ENCODE measurements at regions not wholly inside any gene's neighbourhood (a gene's known extent, or its start where the extent isn't known, plus 50 kb on each side); places are given as distances from the start of the nearest gene placed in this dataset.
A peak's percentile ranks its signal among the peaks of the same experiment; 100 is the strongest.
"Not testable (repeated sequence)": the region's sequence is repeated elsewhere in the genome, so short reads cannot be mapped to it uniquely, and the experiment has no call there.

DNA sequence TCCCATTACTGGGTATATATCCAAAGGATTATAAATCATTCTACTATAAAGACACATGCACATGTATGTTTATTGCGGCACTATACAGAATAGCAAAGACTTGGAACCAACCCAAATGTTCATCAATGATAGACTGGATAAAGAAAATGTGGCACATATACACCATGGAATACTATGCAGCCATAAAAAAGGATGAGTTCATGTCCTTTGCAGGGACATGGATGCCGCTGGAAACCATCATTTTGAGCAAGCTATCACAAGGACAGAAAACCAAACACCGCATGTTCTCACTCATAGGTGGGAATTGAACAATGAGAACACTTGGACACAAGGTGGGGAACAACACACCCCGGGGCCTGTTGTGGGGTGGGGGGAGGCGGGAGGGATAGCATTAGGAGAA lies 57.0 kb upstream of the NEUROD1 start:
- DNase-seq, result not testable (repeated sequence)

DNA sequence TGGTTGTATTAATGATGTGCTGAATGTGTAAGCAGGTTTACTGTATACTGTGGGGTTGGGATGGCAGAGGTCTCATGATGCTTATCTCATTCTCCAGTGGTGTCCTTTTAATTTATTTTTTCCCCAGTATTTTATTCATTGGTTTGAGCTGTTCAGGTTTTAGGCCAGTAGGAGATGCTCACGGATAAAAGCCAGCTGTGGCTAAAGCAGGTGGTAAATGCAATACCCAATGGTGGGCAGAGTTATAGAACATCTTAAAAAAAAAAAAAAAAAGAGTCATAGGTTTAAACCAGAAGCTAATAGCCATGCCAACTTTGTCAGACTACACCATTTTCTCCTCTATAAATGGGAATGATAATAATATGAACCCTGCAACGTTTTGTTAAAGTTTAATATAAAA lies 57.8 kb upstream of the NEUROD1 start:
- DNase-seq, result no peak

DNA sequence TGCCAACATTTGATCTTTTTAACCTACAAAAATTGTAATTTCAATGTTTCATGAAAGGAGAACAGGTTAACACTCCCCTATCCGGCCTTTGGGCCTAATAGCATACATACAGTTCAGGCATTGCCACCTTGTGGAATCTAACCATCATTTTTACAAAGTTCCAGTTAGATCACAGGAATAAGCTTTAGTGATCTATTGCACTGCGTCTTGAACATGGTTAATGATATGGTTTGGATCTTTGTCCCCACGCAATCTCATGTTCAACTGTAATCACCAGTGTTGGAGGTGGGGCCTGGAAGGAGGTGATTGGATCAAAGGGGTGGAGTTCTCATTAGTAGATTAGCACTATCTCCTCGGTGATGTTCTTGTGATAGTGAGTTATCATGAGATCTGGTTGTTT lies 58.2 kb upstream of the NEUROD1 start:
- no peak for DNase-seq

DNA sequence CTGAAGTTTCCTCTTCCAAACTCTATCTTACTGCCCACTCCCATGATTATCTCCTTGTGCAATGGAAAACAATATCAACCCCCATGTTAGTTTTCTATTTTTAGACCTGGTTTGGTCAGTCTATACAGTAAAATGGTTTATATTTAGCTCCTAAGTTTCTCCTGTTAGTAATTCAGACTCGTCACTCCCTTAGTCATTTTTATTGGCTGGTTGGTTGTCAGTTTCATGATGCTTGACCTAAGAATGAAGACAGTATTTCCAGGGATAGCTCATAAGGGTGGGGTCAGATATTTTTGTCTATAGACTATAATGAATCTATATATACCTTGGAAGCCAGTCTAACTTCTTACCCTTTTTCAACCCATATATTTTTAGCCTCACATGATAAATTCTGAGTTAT lies 61.4 kb upstream of the NEUROD1 start:
- DNase-seq, result no peak

DNA sequence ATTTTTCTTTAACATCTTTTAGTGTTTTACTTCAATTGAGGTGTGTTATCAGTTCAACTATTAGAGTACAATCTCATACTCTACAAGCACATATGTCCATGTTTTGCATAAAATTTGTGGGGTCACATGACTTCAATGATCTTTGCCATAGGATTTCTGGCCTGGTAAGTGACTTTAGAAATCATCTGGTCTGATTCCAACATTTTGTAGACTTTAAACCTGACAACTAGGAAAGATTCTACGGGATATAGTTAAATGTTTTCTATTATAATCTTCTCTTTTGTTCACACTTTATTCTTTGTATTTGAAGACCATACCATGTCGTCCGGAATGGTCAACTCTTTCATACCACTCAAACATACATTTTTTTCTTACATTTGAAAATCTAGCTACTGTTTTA lies 62.0 kb upstream of the NEUROD1 start:
- DNase-seq, result no peak

DNA sequence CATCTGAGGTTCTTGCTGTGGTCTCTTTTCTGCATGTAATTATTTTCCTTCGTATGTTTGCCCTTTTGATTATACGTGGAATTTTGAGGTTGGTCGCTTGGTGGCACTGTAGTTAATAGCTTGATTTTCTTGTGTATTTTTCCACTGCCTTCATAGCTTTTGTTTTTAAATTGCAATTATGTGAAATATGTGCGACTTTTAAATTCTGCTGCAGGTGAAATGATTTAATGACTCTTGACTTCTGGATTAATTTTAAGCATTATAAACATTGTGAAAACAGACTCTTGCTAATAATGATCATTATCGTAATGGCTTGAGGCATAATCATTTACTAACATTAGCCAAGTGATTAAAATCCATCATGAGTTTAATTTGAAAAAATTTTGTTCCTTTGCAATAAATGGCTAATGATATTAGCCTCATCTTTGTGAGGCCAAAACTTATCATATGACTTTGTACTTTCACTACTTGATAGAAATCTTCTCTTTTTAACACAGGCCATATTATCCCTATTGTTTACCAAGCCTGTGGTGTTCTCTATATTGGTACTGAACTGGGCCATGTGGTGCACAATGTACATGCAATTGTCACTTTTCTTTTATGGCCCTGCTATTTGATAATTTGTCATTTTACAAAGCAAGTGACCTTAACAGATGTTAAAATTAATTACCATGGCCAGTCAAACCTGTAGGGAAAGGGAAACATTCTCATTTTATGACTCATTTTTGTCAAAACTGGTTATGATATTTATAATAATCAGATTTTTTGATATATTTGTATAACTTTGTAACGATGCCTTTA lies 62.8 kb upstream of the NEUROD1 start:
- peak; percentile 47 to 73 (median 60) for DNase-seq

DNA sequence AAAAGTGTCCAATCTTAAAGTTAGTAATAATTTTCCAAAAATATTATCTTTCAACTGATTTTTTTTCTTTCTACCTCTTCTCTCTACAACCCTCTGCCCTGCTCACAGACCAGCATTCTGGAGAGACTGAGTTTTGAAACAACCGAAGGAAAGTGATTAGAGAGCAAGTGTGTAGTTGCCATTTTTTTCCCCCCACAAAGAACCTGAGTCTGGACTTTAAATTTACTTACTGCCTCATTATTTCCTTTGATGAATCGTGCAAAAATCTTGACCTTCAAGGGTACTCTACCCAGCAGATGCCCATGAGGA lies 63.4 kb upstream of the NEUROD1 start:
- DNase-seq, result no peak

DNA sequence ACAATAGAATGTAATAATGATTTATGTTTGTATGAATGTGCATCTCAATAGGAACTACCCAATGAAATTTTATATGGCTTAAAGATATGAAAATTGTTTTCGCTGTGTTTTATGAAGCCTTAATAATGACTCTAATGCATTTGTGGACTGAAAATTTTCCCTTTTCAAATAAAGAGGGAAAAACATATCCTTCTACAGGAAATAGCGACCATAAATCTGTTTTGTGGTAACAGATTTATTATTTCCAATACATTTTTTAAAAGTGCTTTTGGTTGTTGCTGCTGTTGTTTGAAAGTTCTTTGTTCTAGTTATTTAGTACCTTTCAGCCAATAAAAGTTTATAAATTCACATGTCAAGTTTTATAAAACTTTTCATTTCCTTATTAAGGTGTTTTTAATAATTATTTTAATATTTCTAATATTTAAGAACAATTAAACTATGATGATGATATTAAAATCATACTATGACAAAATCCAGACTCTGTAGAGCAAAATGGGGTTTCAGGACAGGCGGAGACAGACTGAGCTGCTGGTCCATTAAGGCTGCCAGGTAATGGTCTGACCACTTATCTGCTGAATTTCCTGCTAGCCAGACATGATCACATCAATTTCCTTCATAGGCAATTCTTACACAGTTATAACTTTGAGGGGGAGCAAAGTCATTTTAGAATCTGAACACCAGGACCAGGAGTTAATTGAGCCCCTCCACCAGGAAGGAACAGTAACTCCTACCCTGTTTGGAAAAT lies 65.7 kb upstream of the NEUROD1 start:
- DNase-seq, result no peak

DNA sequence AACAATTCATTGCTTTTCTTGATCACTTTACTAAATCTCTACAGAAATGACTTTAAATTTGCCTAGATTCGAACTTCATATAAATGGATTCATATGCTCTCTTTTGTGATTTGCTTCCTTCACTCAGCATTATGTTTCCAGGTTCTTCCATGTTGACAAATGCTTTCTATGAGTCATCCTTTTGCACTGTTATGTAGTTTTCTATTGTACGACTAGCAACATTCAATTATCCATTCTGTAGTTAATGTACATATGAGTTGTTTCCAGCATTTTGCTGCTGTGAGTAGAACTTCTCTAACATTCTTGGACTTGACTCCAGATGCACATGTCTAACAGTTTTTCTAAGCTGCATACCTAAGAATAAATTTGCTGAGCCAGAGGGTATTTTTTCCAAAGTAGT lies 66.5 kb upstream of the NEUROD1 start:
- no peak for DNase-seq

DNA sequence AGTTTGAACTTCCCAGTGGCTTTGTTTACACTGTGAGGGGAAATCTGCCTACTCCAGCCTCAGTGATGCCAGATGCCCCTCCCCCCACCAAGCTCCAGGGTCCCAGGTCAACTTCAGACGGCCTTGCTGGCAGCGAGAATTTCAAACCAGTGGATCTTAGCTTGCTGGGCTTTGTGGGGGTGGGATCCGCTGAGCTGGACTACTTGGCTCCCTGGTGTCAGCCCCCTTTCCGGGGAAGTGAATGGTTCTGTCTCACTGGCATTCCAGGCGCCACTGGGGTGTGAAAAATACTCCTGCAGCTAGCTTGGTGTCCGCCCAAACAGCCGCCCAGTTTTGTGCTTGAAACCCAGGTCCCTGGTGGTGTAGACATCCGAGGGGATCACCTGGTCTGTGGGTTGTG lies 70.0 kb upstream of the NEUROD1 start:
- DNase-seq, result no peak

DNA sequence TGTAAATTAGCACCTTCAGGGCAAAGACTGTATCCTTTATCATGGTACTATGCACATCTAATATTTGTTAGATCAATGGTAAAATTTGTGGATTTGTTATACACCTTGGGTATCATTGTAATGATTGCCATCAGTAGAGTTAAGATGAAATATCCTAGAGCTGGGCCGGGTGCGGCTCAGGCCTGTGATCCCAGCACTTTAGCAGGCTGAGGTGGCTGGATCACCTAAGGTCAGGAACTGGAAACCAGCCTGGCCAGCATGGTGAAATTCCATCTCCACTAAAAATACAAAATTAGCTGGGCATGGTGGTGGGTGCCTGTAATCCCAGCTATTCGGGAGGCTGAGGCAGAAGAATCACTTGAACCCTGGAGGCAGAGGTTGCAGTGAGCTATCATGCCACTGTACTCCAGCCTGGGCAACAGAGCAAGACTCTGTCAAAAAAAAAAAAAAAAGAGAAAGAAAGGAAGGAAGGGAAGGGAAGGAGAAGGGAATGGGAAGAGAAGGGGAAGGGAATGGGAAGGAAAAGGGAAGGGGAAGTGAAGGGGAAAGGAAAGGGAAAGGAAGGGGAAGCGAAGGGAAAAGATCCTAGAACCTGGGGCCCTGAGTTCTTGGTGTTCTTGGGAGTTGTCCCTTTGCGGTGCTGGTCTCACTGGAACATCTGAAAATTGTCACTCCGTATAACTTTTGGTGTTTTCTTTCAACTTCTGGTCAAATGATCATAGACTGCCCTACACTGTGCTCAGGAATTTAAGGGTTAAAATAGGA lies 71.1 kb upstream of the NEUROD1 start:
- no peak for DNase-seq

DNA sequence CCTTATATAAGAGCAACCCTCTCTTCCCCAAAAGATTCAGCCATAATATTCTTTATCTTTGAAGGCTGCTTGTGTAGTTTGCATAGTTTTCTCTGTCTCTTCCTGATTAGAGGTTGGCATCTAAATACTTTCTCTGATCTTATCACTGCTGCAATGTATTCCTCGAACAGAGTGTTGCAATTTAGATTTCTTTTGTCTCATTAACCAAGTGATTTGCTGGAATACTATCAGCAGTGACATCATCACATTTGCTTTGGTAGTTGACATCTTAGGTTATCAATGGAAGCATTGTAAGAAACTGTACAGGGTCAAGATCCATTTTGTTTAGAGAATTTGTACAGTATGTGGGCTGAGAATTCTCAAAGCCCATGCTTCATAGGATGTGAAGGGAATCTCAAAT lies 72.0 kb upstream of the NEUROD1 start:
- DNase-seq, result no peak

DNA sequence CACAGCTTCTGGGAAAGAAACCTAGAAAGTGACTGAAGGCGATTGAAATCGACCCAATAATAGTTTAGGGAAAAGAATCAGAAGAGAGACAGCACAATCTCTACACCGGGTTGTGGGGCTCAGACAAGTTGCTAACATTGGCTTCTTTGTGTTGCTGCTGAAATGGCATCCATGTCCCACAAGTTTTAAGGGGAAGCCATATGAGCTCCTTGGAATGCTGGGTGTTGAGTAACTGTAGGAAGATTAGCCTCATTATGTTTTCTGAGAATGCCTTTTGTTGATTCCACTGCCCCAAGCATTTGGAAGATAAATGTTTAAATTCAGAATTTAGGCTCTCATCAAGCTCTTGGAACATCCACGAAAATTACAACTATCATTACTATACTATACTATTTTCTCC lies 73.4 kb upstream of the NEUROD1 start:
- no peak for DNase-seq

DNA sequence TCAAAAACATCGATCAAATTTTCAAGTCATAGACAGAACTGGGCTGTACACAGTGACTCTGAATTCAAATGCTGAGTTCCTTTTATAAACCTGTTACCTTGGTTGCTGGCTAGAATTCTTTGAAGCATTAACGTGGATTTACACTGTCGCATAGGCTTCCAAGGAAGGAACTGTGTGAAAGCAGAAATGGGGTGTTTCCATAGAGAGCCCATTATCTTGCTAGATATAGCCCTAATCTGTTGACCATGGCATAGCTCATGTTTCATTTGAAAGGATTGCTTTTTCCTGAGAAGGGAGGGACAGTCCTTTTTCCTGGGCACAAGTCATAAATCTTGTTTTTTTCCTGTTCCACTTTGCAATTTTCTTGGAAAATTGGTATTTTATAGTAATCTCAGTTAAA lies 73.8 kb upstream of the NEUROD1 start:
- DNase-seq, result no peak

DNA sequence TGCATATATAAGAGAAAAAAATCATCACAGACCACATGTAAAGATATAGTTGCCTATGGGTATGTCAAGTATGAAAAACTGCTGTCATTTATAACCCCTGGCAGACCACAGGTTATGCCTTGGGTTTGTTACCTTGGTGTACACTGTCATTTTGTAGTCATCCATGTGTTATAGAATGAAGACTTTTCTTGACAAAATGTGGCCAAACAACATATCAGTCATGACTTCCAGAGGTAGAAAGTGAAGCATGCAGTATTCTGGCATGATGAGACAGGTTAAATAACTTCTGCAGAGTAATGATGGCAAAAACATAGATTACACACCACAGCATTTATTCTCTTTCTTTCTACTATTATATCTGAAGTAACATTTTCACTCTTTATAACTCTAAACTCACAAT lies 74.9 kb upstream of the NEUROD1 start:
- no peak for DNase-seq

DNA sequence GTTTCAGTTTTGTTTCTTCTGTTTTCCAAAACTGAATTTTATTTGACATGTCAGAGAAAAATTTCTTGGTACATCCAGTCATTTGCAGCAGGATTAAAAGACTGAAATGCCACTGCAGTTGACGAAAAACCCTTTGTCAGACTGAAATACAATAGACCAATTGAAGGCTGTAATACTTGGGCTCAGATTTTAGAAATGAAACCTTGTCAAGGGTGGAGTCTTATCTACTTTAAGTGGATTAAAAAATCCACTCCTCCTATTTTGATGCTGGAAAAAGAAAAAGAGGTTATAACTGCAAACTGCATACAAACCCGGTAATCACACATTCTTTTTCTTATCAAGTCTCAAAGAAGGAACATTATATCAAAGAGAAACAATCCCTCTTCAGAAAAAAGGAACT lies 80.2 kb upstream of the NEUROD1 start:
- DNase-seq, result no peak

DNA sequence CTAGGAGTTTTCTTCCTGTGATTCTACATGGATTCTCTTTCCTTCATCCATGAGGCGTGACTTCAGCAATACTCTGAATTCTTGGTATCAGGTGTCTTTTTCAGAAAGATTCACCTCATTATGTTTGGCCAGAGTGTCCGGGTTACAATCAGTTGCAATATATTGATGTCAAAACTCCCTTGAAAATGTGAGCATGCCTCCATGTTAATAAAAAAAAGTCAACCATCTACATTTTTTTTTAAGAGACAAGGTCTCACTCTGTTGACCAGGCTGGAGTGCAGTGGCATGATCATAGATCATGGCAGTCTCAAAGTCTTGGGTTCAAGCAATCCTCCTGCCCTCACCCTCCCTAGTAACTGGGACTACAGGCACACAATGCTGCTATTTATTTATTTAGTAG lies 80.9 kb upstream of the NEUROD1 start:
- DNase-seq, result no peak

DNA sequence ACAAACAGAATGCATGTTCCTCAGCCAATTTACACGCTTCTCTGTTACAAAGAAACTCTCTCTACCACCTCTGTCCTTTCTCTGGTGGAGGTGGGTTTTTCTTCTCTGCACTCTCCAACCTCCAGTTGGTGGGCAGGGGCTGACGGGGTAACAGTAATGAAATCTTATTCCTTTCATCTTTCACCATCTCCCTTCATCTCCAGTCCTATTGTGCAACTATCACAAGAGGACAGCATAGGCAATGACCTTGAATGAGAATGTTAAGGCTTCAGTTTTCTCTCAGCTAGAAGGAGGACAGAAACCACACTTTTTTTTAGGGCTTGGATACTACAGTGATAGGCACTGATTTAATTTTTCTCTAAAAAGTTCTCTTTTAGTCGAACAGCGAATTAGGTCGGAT lies 81.7 kb upstream of the NEUROD1 start:
- DNase-seq, result no peak

DNA sequence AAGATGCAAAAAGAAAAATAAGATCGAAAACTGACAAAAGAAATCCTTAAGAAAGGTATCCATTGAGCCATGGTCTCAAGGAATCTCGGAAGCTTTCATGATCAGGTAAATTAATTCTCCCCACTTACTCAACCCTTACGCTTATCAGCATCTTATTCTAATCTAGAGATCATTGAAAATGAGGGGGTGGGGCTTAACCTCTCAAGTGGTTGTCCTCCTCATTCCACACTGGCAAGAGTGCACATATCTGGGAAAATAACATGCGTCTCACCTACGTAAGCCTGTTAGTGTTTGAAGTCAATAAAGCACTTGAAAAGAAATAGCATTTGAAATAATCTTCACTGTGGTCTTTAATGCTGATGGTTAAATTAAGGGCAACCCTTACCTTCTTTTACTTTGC lies 82.5 kb upstream of the NEUROD1 start:
- DNase-seq, result no peak

DNA sequence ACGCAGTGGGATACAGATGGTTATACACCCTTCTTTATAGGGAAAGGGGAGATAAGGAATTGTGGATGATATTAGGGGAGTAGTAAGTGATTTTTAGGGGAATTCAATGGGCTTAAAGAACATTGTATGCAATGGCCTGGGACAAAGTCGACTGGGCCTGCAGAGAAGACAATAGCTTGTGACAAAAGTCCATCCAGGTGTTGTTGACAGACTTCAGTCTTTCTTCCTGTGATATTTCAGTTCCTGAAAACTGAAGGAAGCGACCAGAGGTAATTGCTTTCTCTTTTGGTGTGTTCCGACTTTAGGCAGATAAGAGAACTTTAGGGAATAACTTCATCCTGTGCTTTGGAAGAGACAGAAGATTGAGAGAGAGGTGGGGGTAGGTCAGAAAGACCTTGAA lies 83.1 kb upstream of the NEUROD1 start:
- no peak for DNase-seq

DNA sequence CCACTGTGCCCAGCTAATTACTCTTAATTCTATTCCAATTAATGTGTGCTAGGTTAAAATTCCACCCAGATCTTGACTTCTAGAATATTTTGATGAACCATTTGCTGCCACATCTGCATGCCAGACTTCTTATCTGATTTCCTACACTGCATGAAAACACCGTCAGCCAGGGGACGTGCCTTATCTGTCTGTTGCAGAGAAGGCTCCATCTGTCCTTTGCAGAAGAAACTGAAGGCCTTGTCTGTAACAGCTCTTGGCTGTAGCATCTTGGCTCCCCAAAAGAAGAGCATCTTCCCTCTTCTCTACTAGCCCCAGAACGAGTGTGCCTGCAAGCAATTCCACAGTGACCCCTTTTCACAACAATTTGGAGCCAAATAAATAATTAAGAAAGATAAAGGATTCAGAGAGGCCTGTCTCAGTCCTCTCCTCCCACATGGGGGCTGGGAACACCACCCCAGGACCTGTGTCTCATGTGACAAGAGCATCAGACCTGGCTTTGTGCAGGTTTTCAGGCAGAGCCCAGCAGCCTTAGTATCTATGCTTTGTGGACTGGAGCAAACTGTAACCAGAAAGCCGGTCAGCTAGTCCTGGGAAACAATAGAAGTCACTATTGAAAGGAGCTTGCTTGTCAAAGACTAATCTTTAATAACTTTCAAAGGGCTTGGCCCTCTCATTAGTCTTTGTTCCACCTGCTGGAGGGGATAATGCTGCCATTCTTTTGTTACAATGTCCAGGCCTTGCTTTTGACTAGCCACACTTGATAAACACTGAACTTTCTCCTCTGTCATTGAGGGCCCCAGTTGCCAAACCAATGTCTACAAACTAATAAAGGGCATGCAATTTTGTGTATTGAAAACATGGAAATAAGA lies 84.0 kb upstream of the NEUROD1 start:
- no peak for DNase-seq

DNA sequence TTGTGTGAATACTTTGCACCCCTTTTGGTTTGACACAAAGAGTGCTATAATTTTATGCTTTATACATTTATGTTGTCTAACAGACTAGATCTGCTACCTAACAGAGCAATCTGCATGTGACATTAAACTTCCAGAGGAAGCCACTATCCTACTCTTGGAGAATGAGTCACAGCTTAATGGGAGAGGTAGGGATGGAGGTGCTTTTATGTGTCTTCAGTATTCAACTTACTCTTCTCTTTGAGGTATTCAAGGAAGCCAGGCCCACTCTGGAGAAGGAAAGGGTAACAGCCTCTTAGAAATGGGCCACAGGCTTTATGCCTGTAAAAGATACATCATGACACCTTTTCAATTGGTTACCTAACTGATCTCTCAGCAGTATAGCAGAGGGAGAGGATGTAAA lies 85.8 kb upstream of the NEUROD1 start:
- no peak for DNase-seq
